ENCODE measurements at regions not wholly inside any gene's neighbourhood (a gene's known extent, or its start where the extent isn't known, plus 50 kb on each side); places are given as distances from the start of the nearest gene placed in this dataset.

DNA sequence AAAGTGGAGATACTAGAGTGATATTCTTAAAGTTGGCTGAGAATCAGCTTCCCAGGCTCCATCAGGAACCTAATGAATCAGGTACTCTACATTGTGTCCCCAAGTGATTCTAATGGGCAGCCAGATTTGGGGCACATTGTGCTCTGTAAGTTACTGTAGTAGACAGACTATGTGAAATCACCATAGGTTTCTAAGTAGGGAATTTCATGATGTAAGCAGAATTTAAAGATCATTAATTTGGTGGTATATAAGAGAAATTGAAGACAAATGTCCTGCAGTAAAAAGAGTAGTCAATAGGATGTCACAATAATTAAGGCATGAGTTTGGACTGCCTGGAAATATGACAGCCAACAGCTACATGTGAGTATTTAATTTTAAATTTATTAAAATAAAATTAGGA, 602.4 kb upstream of the ACVR2A start:
- DNase-seq, result no peak

DNA sequence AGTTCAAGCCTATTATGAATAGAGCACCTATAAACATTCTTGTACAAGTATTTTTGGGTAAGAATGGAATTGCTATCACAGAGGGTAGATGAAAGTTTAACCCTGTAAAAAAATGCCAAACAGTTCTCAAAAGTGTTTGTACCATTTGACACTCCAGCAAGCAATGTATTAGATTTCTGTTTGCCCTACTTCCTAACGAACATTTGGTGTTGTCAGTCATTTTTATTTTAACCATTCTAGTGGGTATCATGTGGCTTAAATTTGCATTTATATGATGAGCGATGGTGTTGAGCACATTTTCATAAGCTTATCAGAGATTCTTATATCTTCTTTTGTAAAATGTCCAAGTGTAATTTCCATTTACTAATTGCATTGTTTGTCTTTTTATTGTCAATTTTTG, 608.2 kb upstream of the ACVR2A start:
- no peak for DNase-seq

DNA sequence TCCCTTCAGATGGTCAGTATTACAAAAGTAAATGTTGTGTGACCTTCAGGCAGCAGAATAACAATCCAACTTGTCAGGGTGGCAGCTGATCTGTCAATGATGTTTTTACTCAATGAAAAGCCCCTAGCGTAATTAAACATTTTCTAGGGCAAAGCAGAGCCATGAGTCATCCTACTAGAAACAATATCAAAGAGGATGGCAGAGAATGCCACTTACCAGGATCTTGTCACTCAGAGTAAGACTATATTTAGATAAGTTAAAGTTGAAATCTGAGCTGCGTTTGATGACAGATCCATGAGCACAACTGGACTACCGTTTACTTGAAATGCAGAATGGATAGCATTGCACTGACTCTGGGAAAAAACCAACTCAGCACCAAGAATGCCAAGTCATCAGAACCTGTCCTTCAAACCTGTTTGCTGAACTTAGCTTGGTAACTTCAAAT, 612.6 kb upstream of the ACVR2A start:
- DNase-seq, result no peak

DNA sequence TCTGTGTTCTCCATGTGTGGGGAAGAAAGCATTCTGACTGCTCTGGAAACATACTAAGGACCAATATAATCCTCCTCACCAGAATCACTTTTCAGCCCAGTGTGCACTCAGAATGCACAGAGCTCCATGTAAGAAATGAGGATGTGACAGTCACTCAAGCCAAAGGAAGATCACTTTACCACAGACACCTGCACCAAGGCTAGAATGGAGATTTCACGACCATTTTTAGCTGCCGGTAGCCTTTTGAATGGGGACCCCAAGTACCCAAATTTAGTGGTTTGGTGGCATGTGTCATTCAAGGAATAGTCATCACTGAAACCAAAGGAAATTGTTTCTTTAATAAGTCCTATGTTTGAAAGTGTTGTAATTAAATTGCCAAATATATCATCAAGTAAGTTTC, 613.2 kb upstream of the ACVR2A start:
- DNase-seq, result no peak

DNA sequence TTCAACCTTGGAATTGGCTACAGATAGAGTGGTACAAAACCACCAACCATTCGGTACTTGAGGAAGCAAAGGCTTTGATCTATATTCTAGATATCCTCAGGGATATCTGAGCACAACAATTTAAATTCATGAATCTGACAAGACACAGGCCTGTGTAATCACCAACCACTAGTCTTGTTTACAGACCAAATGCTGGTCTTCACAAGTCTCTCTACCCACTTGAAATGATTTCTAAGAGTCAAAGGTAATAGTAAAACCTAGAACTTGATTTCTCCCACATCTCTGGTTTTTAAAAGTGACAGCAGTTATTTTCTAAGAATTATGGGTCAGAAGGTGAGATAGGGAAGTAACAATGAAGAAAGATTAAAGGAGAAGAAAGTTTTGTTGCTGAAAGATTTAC, 613.7 kb upstream of the ACVR2A start:
- DNase-seq, result no peak

DNA sequence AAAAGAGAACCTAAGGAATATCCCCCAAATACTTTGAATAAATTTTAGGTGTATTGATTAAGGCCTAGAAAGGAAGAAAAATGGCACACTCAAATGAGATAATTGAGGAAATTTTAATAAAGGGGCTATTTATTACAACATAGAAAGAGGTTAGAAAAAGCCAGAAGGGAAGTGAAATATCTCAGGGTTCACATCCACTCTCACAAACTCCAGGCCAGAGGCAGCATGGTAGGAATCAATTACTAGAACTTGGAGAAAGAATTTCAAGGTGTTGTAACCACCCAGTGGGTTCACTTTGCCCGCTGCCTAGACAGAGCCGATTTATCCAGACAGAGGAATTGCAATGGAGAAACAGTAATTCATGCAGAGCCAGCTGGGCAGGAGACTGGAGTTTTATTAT, 617.5 kb upstream of the ACVR2A start:
- DNase-seq, result no peak

DNA sequence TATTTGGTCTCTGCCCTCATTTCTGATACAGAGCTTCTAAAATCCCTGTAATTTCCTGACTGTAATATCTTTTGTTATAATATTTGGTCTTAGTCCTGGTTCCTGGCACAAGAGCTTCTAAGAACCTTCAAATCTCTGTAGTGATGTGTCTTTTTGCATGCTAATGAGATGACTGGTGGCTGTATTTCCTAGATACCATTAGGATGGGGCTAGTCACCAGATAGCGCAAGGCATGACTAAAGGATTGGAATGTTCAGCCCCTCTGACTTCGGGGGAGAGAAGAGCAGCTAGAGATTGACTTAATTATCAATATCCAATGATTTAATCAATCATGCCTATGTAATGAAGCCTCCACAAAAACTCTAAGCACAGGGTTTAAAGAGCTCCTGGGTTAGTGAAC, 620.8 kb upstream of the ACVR2A start:
- DNase-seq, result no peak

DNA sequence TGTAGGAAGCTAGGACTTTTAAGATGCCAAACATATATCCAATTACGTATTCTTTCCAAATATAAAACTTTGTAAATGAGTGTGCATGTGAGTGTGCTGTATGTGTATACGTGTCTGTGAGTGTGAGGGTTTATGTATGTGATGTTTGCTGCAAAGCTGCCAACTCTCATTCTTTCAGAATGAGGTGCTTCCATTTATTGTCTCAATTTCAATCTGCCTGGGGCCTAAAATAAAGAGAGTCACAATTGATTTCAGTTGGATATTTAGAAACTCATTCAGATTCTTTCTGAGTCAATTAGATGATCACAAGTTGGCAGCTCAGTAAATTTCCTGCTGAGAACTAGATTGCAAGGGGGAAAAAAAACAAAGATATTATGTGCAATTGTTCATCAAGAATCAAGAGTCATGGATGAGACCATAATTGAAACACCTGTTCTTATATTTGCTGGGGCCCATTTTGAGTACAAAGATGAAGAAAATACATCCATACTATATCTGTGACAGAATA, 621.2 kb upstream of the ACVR2A start:
- no peak for DNase-seq

DNA sequence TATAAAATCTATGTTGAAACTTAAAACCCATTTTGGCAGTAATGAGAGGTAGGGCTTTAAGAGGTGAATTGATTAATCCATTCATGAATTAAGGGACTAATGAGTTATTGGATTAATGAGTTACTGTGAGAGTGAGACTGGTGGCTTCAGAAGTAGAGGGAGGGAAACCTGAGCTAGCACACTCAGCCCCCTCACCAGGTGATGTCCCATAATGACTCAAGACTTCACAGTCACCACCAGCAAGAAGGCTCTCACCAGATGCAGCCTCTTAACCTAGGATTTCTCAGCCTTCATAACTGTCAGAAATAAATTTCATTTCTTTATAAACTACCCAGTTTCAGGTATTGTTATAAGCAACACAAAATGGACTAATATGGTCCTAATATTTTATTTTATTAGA, 621.7 kb upstream of the ACVR2A start:
- no peak for DNase-seq

DNA sequence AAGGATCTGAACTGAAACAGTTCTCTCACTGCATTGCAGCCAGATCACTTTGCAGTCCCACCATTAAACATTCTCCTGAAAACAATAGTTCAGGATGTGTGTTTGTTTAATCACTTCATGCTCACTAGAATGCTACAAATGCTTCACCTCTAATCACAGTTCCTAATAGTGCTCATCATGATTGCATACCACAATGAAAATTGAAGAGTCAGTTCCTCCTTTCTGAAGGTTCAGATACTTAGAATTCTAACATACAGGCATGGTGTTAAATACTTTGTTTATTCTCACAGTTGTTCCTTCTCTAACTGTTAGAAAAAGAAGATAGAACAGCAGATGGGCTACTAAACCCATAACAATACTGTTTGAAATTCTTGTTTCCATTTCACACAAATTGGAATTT, 622.3 kb upstream of the ACVR2A start:
- DNase-seq, result no peak

DNA sequence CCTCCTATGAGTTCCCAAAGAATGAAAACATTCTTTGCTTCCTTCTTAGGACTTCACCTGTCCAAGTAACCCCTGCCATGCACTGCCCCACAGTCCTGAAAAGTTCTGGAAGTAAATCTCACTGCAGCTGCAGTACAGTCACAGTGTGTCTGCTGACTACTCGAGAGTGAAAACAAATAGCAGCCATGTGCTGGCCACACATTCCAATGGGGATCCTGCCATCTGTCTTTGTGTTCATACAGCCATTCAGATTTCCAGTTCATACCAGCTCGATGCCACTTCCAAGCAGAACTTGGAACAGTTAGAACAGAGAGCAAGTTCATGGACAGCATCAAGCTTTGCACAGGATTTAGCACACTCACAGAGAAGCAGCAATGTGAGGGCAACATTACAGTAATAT, 629.9 kb upstream of the ACVR2A start:
- DNase-seq, result no peak

DNA sequence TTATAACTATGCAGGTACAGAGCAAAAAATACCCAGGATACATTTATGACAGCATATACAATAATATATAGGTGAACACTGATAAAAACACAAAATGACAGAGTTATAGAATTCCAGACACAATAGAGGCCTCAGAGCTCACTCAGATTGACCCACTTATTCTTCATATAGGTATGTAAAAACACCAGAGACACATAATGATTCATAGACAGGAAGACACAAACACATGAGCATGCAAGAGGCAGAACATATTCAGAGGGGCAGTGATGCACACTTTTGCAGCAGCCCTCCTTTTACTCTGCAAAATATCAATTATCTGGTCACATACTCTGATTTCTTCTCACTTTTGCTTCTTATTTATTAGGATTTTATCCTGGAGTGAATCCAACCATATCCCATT, 633.3 kb upstream of the ACVR2A start:
- no peak for DNase-seq

DNA sequence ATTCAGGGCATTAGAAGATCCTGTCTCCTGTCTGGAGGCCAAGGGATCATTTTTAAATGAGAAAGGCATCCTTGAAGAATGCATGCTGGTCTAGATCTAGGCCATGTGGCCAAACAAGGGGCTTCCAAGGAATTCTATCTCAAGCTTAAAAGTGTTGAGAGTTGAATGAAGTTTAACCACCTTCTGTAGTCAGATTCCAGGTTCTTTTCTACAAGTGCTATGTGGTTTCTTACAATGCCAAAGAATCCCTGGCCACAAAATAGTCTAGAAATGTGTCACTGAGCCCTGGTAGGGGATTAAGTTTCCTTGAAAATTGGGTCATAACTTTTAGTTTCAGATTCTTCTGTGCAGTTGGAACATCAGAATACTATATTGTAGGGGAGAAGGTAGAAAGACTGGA, 640.7 kb upstream of the ACVR2A start:
- DNase-seq, result no peak

DNA sequence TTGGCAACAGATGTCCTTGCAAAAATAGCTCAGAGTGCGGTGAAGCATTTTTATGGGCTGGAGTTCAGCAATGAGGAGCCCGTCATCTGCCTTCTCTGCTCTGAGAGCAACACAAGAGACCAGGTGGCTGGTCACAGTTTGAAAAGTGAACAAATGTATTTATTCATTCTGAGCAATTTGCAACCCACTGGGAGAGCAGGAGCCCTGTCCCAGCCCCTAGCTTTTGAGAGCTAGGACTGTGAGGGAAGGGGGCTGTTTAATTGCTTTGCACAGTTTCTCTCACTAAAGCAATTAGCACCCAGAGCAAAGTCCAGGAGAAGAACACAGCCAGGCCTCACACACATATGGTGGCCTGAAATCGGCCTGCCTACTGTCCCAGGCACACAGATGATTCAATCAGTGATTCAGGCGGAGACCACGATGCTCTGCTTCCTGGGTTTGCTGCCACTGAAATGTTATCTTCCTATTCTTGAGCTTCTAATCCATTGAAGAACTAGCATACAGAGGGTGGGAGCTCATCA, 646.1 kb upstream of the ACVR2A start:
- DNase-seq, result no peak

DNA sequence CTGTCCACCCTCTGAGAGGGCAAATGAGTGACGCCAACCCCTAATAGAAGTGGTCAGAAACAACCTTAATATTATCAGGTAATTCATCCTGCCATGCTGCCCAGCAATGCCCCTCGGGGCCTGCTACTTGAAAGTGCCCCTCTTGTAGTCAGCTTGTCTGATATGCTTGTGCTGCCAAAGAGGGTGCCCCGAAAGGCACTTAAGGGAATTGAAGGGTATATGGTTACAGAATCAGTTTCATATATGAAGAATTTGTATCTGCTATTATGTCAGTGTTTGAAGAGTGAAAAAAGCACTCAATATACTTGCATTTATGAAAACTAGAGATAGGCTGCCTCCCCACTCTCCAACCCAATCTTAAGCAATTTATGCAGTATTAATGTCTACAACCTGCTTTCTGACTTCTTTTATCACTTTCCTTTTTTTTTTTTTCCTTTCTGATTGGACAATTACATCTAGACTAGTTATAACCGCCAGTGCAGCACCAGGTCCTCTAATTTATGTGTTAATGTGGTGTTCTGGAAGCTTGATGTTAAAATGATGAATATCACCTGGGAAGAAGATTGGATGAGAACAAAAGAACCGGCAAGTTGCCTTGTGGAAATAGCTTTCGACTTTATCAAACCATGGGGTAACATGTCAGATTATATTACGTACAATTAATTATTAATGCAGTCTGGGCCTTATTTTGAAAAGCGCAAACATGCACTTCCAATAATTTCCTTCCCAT, 646.9 kb upstream of the ACVR2A start:
- no peak for DNase-seq

DNA sequence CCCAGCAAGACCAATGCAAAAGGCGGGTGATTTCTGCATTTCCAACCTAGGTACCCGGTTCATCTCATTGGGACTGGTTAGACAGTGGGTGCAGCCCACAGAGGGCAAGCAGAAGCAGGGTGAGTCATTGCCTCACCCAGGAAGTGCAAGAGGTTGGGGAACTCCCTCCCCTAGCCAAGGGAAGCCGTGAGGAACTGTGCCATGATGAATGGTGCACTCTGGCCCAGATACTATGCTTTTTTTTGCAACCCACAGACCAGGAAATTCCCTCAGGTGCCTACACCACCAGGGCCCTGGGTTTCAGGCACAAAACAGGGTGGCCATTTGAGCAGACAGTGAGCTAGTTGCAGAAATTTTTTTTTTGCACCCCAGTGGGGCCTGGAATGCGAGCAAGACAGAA, 662.6 kb upstream of the ACVR2A start:
- no peak for DNase-seq

DNA sequence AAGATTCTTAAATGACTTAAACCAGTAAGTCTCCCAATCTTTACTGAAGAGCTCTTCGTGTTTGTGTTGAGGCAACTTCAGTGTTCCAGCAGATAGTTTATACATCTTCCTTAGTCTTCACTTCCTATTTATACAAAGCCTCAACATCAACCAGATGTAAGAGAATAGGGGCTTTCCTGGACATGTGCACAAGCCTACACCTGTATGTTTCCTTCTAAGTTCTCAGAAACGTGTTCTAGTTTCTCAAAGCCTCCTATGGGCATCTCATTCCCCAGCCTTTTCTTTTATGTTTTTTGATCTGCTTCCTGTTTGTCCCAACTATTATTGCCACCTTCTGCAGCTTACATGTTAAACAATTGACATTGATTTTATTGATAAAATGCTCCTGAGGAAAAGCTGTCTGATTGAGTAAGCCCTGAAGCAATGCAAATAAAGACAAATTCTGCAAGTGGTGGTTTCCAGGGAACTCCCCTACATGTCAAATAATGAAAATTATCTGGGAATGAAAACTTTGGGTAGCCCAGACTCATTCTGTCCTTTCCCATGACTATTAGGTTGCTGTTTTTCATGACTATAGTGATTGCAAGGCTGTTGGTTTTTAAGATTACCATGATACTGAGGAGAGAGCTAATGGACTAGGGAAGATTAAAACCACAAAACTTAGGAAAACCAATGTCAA, 663.3 kb upstream of the ACVR2A start:
- DNase-seq, result no peak

DNA sequence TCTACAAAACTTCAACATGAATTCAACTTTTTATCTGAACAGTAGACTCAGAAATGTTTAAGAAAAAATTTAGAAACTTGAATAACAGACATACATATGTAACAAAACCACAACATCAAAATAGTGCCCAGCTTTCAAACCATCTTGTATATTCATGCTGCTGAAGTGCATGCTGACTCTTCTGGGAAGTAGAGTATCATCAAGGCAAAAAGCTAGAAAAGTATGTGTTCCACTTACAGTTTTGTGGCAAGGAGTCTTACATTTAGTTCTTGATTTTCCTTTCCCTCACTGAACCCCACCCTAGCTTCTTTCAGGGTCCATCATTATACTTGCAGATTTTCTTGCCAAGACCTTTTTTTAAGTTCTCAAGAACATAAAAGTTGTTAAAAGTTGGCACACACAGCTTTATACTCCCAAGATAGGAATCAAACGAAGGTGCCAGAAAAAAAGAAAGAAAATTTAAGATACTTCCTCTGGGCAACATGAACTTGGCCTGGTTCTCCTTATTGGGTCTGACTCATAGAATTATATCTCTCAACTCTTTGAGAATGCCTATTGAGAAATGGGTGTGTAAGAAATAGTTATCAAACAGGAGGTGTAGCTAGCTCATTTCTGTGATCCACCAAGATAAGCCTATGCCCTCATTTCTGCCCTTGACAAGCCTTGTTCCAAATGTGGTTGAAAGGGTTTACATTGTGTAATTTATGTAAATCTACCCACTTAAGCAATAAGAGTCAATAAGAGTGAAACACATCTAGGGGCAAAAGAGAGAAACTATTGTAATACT, 667.6 kb upstream of the ACVR2A start:
- DNase-seq, result peak; percentile 20

DNA sequence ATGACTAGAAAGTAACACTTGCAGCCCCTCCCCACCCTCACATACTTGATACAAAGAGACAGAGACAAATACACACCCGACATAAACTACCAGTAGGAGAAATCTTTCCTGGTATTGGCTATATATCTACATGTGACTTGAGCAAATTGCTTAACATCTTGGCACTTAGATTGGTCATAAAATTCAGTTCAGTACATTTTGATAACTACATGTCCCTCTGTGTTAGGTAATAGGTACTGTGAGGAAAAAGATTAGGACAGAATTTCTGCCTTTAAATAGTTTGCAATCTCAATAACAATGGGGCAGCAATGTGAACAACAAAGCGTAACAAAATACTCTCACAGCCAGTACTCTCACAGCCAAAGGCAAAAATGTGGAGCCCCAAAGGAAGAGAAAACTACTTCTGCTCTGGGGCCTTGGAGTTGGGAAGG, 670.0 kb upstream of the ACVR2A start:
- no peak for DNase-seq

DNA sequence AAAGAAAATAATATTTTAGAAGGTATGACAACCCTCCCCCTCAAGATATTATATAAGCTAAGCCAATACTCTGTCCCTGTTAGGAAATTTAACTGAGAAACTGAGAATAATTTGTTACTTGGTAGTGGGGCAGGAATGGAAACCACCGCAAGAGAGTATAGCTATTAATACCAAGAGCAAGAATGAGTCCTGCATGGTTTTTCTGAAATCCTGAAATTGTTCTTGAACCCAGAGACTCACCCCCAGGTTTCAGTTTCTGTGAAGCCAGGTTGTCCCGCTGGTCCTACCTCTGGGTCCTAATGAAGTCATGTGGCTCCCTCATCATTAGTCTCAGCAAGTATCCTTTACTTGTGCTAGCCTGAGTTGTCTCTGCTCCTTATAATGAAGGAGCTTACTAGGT, 671.0 kb upstream of the ACVR2A start:
- DNase-seq, result no peak

DNA sequence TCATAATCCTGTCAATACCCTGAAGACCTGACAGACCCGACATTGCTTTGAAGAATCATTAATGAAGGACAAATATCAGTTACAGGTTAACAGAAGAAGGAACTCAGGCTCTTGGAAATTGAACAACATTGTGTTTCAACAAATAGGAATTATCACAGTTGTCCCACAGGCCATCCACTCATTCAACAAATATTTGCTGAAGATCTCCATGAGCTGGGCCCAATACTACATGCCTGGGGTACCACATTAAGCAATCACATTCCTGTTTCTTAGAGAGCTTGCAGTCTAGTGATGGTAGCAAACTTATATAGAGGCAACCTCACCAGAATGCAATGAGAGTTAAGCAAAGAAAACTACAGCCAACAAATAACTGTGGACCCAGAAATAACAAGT, 671.6 kb upstream of the ACVR2A start:
- DNase-seq, result no peak

DNA sequence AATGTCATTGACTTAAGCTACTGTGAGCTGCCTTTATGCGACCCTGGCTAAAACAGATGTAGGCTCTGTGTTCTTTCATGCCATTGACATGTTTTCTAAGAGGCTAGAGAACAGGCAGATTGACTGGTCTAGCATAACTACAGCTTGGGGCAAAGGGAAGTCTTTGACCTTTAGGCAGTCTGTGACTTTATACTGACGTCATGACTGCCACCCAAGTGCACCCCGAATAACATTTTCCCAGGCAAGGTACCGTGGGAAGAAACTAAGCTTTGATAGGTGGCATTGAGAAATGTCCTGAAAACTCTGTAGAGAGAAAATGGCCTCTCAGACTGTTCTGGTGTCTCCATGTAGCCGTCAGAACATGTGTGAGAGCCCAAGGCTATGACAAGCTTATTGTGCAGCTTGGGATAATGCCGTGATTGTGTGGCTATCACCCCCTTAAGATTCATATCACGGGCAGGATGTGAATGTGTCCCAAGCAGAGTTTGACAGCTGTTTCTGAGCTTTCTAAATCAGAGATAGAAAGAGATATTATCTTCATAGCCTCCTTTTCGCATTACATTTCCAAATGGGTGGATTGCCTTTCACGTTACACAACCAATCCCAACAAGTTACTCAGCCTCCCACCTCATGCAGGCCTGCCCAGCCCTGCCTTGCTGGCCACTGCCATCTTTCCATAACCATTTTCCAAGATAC, 672.2 kb upstream of the ACVR2A start:
- no peak for DNase-seq

DNA sequence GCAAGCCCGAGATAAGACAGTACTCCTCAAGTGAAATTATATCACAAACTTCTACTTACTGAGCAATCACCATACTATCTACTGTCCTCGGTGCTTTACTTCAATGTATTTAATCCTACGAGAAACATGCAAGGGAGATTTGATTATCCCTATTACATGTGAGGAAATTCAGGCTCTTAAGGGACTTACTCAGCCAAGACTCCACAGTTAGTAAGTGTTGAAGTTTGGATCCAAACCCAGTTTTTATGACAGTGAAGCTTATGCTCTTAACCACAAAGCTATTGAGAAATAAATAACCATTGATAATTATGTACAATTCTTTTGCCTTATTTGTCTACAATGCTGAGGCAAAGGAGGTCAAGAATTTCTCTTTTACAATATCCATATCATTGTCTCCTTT, 672.9 kb upstream of the ACVR2A start:
- DNase-seq, result no peak

Measured in NCI-H2029 (cell line).